G401 (cell line): ENCODE measurements at regions not wholly inside any gene's neighbourhood (a gene's known extent, or its start where the extent isn't known, plus 50 kb on each side); places are given as distances from the start of the nearest gene placed in this dataset.

Source experiments
- DNase-seq: peaks from one replicate; pipeline ENCODE4 v3.0.0-alpha.2; 2015; ENCODE audit warnings: low spot score
- in situ Hi-C: cut with HindIII; loops from 2 replicates; pipeline ENCODE4 v1.10.0; 2016; ENCODE audit warnings: low sequenced_read_pairs, mixed read lengths

DNA sequence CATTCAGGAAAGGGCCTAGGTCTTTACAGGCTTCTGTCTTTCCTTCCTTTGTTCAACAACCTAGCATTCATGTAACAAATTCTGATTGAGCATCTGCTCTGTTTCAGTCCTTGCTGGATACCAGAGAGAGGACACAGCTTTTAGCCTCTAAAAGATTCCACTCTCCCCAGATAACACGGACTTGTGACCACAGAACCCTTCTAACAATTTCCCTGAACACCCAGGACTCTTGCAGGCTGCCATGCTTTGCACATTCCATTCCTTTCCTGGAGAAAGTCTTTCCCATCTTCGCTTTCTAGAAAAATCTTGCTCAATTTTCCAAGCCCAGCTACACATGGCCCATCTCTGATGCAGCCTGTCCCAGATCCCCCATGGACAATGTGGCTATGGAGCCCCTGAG is 310.9 kb downstream of the ACTL7B start:
- DNase-seq, result no peak
- in situ Hi-C loops, result no loop called here

DNA sequence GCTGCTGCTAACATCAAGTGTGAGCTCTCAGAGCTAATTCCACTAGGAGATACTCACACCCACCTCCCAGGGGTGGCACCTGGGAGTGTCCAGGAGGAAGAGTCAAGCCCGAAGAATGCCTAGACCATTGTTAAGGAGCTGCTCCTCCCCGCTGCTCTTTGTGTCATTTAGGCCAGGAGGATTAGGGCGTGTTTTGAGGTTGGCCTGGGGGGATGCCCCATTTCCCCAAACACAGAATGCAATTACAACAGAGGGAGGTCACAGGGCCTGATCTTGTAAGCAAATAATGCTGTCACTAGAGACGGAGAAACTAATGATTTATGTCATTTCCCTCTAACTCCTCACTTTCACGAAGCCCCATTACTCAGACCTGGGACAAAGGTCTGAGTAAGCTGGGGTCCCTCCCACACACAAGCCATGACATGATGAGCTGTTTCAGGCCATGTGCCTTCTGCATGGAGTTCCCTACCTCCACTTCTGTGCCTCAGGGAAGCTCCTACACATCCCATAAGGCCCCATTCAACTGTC is 312.5 kb downstream of the ACTL7B start:
- in situ Hi-C loops, result no loop called here
- DNase-seq, result no peak

DNA sequence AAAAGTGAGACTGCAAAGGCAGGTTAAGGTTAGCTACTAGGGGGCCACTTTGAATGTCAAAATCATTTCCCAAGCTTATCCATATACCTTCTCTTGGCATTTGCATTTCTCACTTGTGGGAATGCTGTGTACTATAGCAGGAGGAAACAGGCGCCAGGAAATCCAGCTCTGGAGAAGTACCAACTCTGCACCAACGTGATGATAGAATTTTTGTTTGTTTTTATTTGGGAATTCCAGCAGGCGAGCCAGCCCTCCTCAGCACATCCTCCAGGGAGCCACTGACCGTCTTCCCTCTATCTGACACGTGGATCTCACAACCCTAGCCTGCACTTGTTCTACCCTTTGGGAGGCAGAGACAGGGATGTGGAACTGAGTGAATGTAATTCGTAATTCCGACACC is 318.0 kb downstream of the ACTL7B start:
- in situ Hi-C loops, result no loop called here

GRCh38 chr9:108536836-108537601 is 318.8 kb downstream of the ACTL7B start:
- in situ Hi-C loops, result no loop called here
- DNase-seq, result no peak

More for the DNA sequence above, 318.0 kb downstream of the ACTL7B start:
- DNase-seq, result no peak

GRCh38 chr9:108535526-108535925 is 320.3 kb downstream of the ACTL7B start:
- in situ Hi-C loops, result no loop called here
- no peak for DNase-seq

DNA sequence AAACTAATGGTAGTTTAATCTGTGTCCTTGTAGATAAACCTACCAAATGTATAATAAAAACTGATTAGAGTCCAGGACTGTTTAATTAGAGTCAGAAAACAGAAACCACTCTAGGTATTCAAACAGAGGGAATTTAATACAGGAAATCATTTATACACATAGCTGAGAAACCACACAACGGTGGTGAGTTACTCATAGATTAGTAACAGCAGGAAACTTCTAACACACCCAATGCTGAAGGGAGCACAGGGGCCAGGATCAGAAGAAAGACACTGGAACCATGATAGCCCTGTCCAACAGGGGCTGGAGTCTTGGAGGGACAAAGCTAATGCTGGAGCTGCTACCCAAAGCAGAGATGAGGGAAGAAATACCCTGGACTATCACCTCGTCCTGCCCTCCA is 321.0 kb downstream of the ACTL7B start:
- DNase-seq, result no peak
- in situ Hi-C loops, result no loop called here

DNA sequence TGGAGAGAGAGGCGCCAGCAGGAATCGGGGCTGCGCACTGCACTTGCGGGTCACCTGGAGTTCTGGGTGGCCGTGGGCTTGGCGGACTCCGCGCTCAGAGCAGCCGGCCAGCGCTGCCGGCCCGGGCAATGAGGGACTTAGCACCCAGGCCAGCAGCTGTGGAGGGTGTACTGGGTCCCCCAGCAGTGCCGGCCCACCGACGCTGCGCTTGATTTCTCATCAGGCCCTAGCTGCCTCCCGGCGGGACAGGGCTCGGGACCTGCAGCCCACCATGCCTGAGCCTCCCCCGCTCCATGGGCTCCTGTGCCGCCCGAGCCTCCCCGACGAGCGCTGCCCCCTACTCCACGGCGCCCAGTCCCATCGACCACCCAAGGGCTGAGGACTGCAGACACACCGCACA is 325.6 kb downstream of the ACTL7B start:
- no peak for DNase-seq
- in situ Hi-C loops, result no loop called here

DNA sequence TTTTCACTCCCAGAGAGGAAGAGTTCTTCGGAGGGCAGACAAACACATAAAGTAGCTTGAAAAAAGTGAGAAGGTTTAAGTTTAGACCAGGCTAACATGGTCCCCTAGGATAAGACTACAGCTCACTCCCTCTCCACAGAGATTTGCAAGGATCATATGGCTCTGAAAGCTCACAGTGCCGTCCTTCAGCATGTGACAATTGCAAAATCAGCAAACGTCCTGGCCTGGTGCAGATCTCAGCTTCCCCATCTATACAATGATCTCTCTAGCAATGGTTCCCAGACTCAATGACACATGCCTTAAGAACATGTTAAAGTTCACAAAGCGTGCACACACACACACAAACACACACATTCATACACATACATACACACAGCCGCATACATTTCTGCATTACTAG is 327.6 kb downstream of the ACTL7B start:
- DNase-seq, result no peak
- in situ Hi-C loops, result no loop called here

DNA sequence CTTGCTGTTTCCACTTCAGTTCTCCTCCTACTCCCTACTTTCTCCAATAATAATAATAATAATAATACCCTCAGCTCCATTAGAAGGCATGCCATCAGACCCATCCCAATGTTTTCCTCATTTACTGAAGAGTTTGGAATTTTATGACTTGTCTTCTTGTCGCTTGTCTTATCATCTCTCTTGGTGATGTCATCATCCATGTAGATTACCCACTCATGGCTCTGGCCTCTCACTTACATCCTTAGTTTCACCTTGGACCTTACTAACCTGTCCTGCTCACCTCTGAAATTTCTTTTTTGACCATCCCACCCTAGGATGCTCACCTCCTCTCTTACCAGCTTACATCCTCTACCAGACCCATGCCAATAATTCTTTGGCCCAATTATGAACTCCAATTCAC is 329.3 kb downstream of the ACTL7B start:
- in situ Hi-C loops, result no loop called here
- no peak for DNase-seq

DNA sequence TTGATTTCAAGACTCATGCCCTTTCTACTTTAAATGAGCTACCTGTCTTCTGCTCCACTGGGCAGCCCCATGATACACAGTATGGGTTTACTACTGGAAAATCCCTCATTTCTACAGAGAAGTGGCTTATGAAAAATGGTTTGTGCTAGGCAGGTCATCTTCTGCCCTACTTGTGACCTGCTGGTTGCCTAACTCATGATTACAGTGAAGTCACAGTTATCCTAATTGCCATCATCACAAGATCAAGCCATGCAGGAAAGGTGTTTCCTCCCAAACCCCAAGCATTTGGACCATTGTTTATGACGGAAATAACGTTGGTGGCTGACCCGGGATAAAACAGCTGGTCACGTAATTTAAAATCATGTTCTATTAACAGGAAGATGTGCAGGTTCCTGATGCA is 330.6 kb downstream of the ACTL7B start:
- in situ Hi-C loops, result no loop called here
- DNase-seq, result no peak

- no peak for DNase-seq
- in situ Hi-C loops, result no loop called here
These were observed 334.7 kb downstream of the ACTL7B start for GRCh38 chr9:108521063-108521590.

DNA sequence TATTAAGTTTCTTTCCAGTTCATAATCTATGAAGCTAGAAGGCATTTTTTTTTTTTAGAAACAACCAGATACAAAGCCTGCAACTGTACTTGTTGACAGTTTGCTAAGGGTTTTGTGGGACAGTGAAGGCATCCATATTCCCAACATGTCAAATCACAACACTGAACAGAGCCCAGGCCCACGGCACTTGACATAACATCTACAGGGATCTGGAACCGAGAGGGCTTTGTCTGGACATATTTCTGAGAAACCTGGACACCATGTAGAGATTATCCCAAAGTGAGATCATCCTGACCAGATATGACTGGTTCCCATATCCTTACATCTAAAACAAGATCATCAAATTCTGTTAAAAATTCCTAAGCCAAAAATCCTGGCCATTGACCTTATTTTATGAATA is 336.3 kb downstream of the ACTL7B start:
- DNase-seq, result no peak
- in situ Hi-C loops, result no loop called here

GRCh38 chr9:108517651-108518365 is 338.0 kb downstream of the ACTL7B start:
- in situ Hi-C loops, result no loop called here
- DNase-seq, result no peak

- DNase-seq, result no peak
- in situ Hi-C loops, result no loop called here
These were observed 339.4 kb downstream of the ACTL7B start for GRCh38 chr9:108516391-108516790.

GRCh38 chr9:108515856-108516255 is 339.9 kb downstream of the ACTL7B start:
- in situ Hi-C loops, result no loop called here
- DNase-seq, result no peak

GRCh38 chr9:108512426-108513173 is 343.2 kb downstream of the ACTL7B start:
- no peak for DNase-seq
- in situ Hi-C loops, result no loop called here

DNA sequence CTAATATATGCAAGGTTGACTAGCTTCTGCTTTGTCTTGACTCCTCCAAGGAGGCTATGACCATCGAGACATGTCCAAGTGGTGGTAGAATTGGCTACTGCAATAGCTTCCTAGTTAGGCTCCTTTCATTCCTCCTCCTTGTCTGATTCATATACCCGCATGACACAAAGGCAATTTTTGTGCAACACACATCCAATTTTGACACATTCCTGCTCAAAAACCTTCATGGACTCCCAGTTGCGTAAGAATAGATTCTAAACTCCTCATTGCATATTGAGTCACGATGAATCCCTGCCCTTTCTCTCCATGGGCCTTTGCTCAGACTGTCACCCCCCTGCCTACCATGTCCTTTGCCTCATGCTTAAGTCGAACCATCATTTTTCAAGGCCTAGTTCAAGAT is 344.5 kb downstream of the ACTL7B start:
- in situ Hi-C loops, result no loop called here
- DNase-seq, result no peak

DNA sequence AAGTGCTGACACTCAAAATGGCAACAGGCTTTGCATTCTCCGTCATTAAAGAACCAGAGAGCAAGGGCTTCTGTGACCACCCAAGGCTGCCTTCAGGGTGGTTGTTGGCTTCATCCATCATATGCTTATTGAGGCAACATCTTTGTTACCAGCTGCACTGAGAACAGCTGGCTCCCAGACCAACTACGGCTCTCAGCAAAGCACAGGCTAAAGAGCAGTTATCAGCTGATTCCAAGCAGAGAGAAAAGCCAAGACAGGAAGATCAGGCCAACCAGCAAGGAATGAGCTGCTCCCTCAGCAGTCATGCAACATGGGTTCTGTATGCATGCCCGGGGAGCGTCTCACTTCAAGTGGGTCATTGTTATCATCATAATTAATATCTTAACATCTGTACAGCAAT is 358.9 kb downstream of the ACTL7B start:
- in situ Hi-C loops, result no loop called here
- no peak for DNase-seq

DNA sequence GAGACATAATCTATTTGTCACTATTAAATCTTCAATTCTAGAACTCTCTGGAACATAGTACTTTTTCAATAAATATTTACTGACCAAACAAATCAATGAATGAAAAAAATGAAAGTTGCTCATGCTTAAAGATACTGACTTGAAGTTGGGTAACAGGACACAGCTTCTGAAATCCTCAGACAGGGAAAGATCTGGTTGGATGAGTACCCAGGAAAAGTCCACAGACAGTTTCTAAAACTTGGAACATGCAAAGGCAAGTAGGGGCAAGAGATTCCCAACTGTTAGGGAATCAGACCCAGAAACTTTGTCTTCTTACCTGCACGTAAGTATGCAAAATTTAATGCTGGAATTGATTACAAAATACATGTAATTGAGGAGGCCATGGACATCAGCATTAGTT is 366.2 kb downstream of the ACTL7B start:
- in situ Hi-C loops, result no loop called here

DNA sequence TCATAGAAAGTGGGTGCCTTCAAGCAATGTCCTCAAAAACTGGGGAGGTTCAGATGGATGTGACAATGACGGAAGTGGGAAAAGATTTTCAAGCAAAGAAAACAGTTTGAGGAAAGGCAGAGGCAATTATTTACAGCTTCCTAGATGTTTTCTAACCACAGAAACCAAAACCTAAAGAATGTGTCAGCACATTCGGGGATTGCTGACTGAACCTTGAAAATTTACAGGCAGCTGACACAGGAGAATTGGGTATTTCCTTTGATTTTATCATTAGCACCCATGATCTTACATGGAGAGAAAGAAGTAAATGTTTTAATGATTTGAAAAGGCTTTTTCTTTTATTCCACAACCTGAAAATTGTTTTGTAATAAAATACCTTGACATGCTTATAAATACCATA is 369.0 kb downstream of the ACTL7B start:
- in situ Hi-C loops, result no loop called here

More for the DNA sequence above, 366.2 kb downstream of the ACTL7B start:
- DNase-seq, result no peak

More for the DNA sequence above, 369.0 kb downstream of the ACTL7B start:
- no peak for DNase-seq
